ENCODE measurements at regions not wholly inside any gene's neighbourhood (a gene's known extent, or its start where the extent isn't known, plus 50 kb on each side); places are given as distances from the start of the nearest gene placed in this dataset.

DNA sequence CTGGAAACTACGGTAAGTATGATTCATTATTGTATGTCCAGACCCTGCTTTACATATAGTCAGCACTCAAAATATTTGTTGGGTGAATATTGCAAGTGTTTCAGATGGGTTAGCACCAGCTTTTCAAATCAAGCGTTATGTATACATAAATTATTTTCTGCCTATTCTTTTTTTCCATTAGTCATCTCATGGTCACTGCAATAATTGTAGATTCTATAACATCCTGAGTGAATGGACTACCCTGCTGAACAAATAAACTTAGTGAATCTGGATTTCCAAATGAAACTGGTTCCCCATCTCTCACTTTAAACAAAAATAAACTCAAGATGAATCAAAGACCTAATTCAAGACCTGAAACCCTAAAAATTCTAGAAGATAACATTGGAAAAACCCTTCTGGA lies 152.3 kb downstream of the DIO2 start:
- TF ChIP-seq, protein P1, sequence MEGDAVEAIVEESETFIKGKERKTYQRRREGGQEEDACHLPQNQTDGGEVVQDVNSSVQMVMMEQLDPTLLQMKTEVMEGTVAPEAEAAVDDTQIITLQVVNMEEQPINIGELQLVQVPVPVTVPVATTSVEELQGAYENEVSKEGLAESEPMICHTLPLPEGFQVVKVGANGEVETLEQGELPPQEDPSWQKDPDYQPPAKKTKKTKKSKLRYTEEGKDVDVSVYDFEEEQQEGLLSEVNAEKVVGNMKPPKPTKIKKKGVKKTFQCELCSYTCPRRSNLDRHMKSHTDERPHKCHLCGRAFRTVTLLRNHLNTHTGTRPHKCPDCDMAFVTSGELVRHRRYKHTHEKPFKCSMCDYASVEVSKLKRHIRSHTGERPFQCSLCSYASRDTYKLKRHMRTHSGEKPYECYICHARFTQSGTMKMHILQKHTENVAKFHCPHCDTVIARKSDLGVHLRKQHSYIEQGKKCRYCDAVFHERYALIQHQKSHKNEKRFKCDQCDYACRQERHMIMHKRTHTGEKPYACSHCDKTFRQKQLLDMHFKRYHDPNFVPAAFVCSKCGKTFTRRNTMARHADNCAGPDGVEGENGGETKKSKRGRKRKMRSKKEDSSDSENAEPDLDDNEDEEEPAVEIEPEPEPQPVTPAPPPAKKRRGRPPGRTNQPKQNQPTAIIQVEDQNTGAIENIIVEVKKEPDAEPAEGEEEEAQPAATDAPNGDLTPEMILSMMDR (conservative IDR thresholded peaks at IDR 0.05; ENCODE audit: low read length), result no peak
- TF ChIP-seq EZH2phosphoT487 (IDR thresholded peaks at IDR 0.05; ENCODE audit: borderline replicate concordance, low read depth, low read length), result no peak

Measured in OCI-LY7 (cell line).